ENCODE measurements at regions not wholly inside any gene's neighbourhood (a gene's known extent, or its start where the extent isn't known, plus 50 kb on each side); places are given as distances from the start of the nearest gene placed in this dataset.

DNA sequence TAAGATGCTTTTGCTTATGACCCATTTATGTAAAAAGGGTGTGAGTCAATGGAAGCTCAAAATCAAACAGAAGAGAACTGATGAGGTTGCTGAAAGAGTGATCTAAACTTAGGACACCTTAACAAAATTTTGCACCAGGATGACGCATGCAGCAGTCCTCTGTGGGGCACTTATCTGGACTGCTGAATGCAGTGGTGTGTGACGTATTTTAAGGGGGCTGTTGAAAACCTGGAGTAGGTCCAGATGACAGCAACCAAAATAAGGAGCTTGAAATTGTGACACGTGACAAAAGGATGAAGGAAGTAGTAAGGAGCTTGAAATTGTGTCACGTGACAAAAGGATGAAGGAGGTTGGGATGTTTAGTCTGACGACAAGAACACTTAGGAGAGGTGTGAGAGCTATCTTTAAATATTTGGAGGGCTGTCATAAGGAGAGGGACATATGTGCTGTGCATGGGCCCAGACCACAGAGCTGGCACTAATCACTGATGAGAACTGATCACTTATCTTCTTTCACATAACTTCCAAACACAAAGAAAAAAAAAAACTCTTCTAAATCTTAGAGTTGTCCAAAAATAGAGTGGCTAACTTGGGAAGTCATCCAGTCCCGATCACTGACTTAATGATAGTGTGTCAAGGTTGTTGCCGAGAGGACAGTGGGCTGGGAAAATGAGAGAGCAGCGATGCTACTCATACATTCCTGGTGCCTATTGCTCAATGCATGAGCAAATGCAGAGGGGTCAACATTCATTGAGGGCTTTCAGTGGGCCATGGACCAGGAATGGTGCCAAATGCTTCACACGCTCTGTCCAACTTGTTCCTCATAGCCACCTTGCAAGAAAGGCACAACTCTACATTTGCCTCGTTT, 264.2 kb upstream of the ZFHX3 start:
- TF ChIP-seq CTCF (optimal IDR thresholded peaks at IDR 0.05 in 1 of 3, IDR thresholded peaks at IDR 0.05 in 1 of 3, conservative IDR thresholded peaks at IDR 0.05 in 1 of 3; ENCODE audit: extremely low read depth in 1 of 3, insufficient read depth in 2 of 3, low read length in 3 of 3), result no peak
- TF ChIP-seq EZH2 (IDR thresholded peaks at IDR 0.05; ENCODE audit: low read length), result no peak

All from keratinocyte (primary cell).